ENCODE measurements at regions not wholly inside any gene's neighbourhood (a gene's known extent, or its start where the extent isn't known, plus 50 kb on each side); places are given as distances from the start of the nearest gene placed in this dataset.
"Not testable (repeated sequence)": the region's sequence is repeated elsewhere in the genome, so short reads cannot be mapped to it uniquely, and the experiment has no call there.

- H3K4me1 ChIP-seq (ENCODE audit: control insufficient read depth, insufficient read depth, low read length), result no peaks in the 10 kb centered on the region
- H3K27ac ChIP-seq (ENCODE audit: low read length), result no peak overlapping the region
- no peaks in the 10 kb centered on the region for H3K9me3 ChIP-seq (ENCODE audit: control insufficient read depth, low read depth, low read length)
- WGBS (ENCODE audit: insufficient coverage, low lambda C conversion rate), result 100% methylated on average over 1 of the region's 2 CpGs
- no peaks in the 10 kb centered on the region for H3K27me3 ChIP-seq (ENCODE audit: control insufficient read depth, insufficient read depth, low read length)
- H3K36me3 ChIP-seq (ENCODE audit: control insufficient read depth, insufficient read depth, low read length), result no peaks in the 10 kb centered on the region
- no peak overlapping the region for H3K4me3 ChIP-seq (ENCODE audit: low read length)
- no peak for DNase-seq
Observed at GRCh38 chr2:59774821-59775433, 778.5 kb downstream of the BCL11A start.

GRCh38 chr2:59770651-59771050 lies 782.8 kb downstream of the BCL11A start:
- Histone ChIP-seq H3K27ac (ENCODE audit: low read length) (no peak overlapping the region), H3K9me3 (ENCODE audit: control insufficient read depth, low read depth, low read length) (no peaks in the 10 kb centered on the region), H3K4me3 (ENCODE audit: low read length) (no peak overlapping the region), H3K36me3 (ENCODE audit: control insufficient read depth, insufficient read depth, low read length) (no peaks in the 10 kb centered on the region), H3K4me1 (ENCODE audit: control insufficient read depth, insufficient read depth, low read length) (no peaks in the 10 kb centered on the region), H3K27me3 (ENCODE audit: control insufficient read depth, insufficient read depth, low read length) (no peaks in the 10 kb centered on the region)
- WGBS (ENCODE audit: insufficient coverage, low lambda C conversion rate), result 90% methylated on average over 2 of the region's 2 CpGs
- no peak for DNase-seq

GRCh38 chr2:59761966-59762365 lies 791.5 kb downstream of the BCL11A start:
- no peak overlapping the region for H3K4me3 ChIP-seq (ENCODE audit: low read length)
- H3K9me3 ChIP-seq (ENCODE audit: control insufficient read depth, low read depth, low read length), result no peaks in the 10 kb centered on the region
- no peaks in the 10 kb centered on the region for H3K27me3 ChIP-seq (ENCODE audit: control insufficient read depth, insufficient read depth, low read length)
- H3K27ac ChIP-seq (ENCODE audit: low read length), result no peak overlapping the region
- H3K4me1 ChIP-seq (ENCODE audit: control insufficient read depth, insufficient read depth, low read length), result no peaks in the 10 kb centered on the region
- 63% methylated on average over 1 of the region's 1 CpG for WGBS (ENCODE audit: insufficient coverage, low lambda C conversion rate)
- peak in 1 of 2 donors; percentile 15 for DNase-seq
- no peaks in the 10 kb centered on the region for H3K36me3 ChIP-seq (ENCODE audit: control insufficient read depth, insufficient read depth, low read length)

- H3K4me3 ChIP-seq (ENCODE audit: low read length), result no peak overlapping the region
- no peak for DNase-seq
- no peaks in the 10 kb centered on the region for H3K36me3 ChIP-seq (ENCODE audit: control insufficient read depth, insufficient read depth, low read length)
- no peak overlapping the region for H3K27ac ChIP-seq (ENCODE audit: low read length)
- no peaks in the 10 kb centered on the region for H3K27me3 ChIP-seq (ENCODE audit: control insufficient read depth, insufficient read depth, low read length)
- WGBS (ENCODE audit: insufficient coverage, low lambda C conversion rate), result no CpG with 5 or more reads among the region's 5 CpGs
- no peaks in the 10 kb centered on the region for H3K9me3 ChIP-seq (ENCODE audit: control insufficient read depth, low read depth, low read length)
- no peaks in the 10 kb centered on the region for H3K4me1 ChIP-seq (ENCODE audit: control insufficient read depth, insufficient read depth, low read length)
Observed at GRCh38 chr2:59756150-59756549, 797.3 kb downstream of the BCL11A start.

DNA sequence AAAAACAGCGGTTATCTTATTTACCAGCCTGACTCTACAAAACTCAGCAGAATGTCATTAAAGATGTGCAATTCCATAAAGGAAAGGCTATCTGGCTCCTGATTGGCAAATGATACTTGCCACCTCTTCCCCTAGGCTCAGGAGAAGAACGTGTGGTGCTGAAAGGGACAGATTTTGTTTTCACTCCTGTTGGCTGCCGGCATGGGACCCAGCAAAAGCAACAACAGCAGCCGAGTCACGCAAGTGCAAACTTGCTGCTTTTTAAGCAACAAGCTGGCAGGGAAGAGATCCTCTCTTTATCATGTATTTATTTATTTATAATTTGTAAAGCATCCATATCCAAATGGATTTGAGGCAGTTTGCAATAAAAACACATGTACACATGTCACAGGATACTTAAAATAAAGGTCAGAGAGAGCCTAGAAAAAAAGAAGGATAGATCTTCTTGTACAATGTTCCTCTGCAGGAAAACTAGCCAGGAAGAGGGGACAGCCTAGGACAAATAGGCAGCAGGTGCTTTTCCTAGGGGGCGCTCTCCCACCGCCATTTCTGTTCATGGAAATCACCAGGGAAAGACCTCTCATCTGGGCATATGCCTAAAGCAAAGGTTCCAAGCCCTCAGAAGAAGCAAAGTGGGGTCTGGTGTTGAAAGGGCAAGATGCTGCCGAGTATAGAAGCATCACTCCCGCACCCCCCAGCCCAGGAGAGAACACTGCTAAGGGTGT lies 799.3 kb downstream of the BCL11A start:
- WGBS (ENCODE audit: insufficient coverage, low lambda C conversion rate), result 100% methylated on average over 1 of the region's 9 CpGs
- Histone ChIP-seq H3K9me3 (ENCODE audit: control insufficient read depth, low read depth, low read length) (no peaks in the 10 kb centered on the region), H3K27me3 (ENCODE audit: control insufficient read depth, insufficient read depth, low read length) (no peaks in the 10 kb centered on the region), H3K27ac (ENCODE audit: low read length) (no peak overlapping the region), H3K4me1 (ENCODE audit: control insufficient read depth, insufficient read depth, low read length) (no peaks in the 10 kb centered on the region), H3K4me3 (ENCODE audit: low read length) (no peak overlapping the region), H3K36me3 (ENCODE audit: control insufficient read depth, insufficient read depth, low read length) (no peaks in the 10 kb centered on the region)
- DNase-seq, result no peak

DNA sequence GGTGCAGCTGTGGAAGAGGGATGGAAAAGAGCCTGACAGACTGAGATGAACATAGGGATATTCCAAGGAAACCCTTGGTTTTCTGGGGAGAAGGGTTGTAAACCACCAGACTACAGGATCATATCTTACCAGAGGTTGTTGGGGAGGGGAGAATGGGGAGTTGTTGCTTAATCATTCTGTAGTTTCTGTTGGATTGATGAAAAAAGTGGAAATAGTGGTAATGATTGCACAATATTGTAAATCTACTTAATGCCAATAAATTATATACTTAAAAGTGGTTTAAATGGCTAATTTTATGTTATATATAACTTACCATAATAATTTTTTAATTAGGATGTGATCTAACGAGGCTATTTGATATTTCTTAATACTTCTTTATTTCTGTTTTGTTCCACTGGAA lies 800.9 kb downstream of the BCL11A start:
- Histone ChIP-seq H3K4me1 (ENCODE audit: control insufficient read depth, insufficient read depth, low read length) (no peaks in the 10 kb centered on the region), H3K4me3 (ENCODE audit: low read length) (no peak overlapping the region), H3K27ac (ENCODE audit: low read length) (no peak overlapping the region), H3K9me3 (ENCODE audit: control insufficient read depth, low read depth, low read length) (no peaks in the 10 kb centered on the region), H3K27me3 (ENCODE audit: control insufficient read depth, insufficient read depth, low read length) (no peaks in the 10 kb centered on the region), H3K36me3 (ENCODE audit: control insufficient read depth, insufficient read depth, low read length) (no peaks in the 10 kb centered on the region)
- no peak for DNase-seq
- WGBS (ENCODE audit: insufficient coverage, low lambda C conversion rate), result 89% methylated on average over 1 of the region's 1 CpG

GRCh38 chr2:59752071-59752470 lies 801.4 kb downstream of the BCL11A start:
- Histone ChIP-seq H3K4me1 (ENCODE audit: control insufficient read depth, insufficient read depth, low read length) (no peaks in the 10 kb centered on the region), H3K36me3 (ENCODE audit: control insufficient read depth, insufficient read depth, low read length) (no peaks in the 10 kb centered on the region), H3K27ac (ENCODE audit: low read length) (no peak overlapping the region), H3K9me3 (ENCODE audit: control insufficient read depth, low read depth, low read length) (no peaks in the 10 kb centered on the region), H3K4me3 (ENCODE audit: low read length) (no peak overlapping the region), H3K27me3 (ENCODE audit: control insufficient read depth, insufficient read depth, low read length) (no peaks in the 10 kb centered on the region)
- no peak for DNase-seq
- no CpG with 5 or more reads among the region's 2 CpGs for WGBS (ENCODE audit: insufficient coverage, low lambda C conversion rate)

DNA sequence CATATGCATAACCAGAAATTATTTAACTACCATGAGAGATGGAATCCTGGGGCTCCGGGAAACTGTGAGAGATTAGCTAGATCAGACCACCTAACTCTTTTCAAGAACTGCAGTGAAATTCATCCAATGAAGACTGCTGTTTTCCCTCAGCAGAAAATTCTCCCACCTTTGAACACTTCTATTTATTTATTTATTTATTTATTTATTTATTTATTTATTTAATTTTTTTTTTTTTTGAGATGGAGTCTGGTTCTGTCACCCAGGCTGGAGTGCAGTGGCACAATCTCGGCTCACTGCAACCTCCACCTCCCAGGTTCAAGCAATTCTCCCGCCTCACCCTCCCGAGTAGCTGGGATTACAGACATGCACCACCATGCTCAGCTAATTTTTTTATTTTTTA lies 802.2 kb downstream of the BCL11A start:
- not testable (repeated sequence) for H3K36me3 ChIP-seq (ENCODE audit: control insufficient read depth, insufficient read depth, low read length); H3K27me3 ChIP-seq (ENCODE audit: control insufficient read depth, insufficient read depth, low read length); H3K27ac ChIP-seq (ENCODE audit: low read length); DNase-seq; H3K4me1 ChIP-seq (ENCODE audit: control insufficient read depth, insufficient read depth, low read length); H3K4me3 ChIP-seq (ENCODE audit: low read length); H3K9me3 ChIP-seq (ENCODE audit: control insufficient read depth, low read depth, low read length)
- WGBS (ENCODE audit: insufficient coverage, low lambda C conversion rate), result no CpG with 5 or more reads among the region's 4 CpGs

GRCh38 chr2:59746291-59746690 lies 807.2 kb downstream of the BCL11A start:
- Histone ChIP-seq H3K27ac (ENCODE audit: low read length) (no peak overlapping the region), H3K27me3 (ENCODE audit: control insufficient read depth, insufficient read depth, low read length) (no peaks in the 10 kb centered on the region), H3K9me3 (ENCODE audit: control insufficient read depth, low read depth, low read length) (no peaks in the 10 kb centered on the region), H3K36me3 (ENCODE audit: control insufficient read depth, insufficient read depth, low read length) (no peaks in the 10 kb centered on the region), H3K4me3 (ENCODE audit: low read length) (no peak overlapping the region), H3K4me1 (ENCODE audit: control insufficient read depth, insufficient read depth, low read length) (no peaks in the 10 kb centered on the region)
- no CpG with 5 or more reads among the region's 1 CpG for WGBS (ENCODE audit: insufficient coverage, low lambda C conversion rate)
- no peak for DNase-seq

GRCh38 chr2:59745085-59745484 lies 808.4 kb downstream of the BCL11A start:
- DNase-seq, result no peak
- H3K36me3 ChIP-seq (ENCODE audit: control insufficient read depth, insufficient read depth, low read length), result no peaks in the 10 kb centered on the region
- H3K27ac ChIP-seq (ENCODE audit: low read length), result no peak overlapping the region
- no peaks in the 10 kb centered on the region for H3K4me1 ChIP-seq (ENCODE audit: control insufficient read depth, insufficient read depth, low read length)
- H3K9me3 ChIP-seq (ENCODE audit: control insufficient read depth, low read depth, low read length), result no peaks in the 10 kb centered on the region
- no CpG with 5 or more reads among the region's 1 CpG for WGBS (ENCODE audit: insufficient coverage, low lambda C conversion rate)
- no peak overlapping the region for H3K4me3 ChIP-seq (ENCODE audit: low read length)
- no peaks in the 10 kb centered on the region for H3K27me3 ChIP-seq (ENCODE audit: control insufficient read depth, insufficient read depth, low read length)

DNA sequence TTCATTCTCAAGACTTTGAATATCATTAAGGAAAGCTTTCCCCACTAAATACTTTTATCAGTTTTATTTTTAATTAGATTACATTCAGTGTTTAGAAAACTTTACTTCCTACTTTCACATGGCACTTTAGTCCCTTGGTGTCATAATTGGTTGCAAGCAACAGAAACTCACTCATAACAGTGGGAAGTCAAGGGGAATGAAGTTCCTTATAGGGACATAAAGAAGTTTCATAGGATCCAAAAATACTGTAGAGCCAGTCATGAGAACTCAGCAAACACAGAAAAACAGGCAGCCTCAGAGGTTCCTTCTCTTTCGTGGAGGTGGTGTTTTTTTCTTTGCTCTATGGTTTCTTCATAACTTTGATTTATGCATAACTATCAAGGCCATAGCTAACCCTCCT lies 809.0 kb downstream of the BCL11A start:
- H3K4me3 ChIP-seq (ENCODE audit: low read length), result no peak overlapping the region
- no peaks in the 10 kb centered on the region for H3K4me1 ChIP-seq (ENCODE audit: control insufficient read depth, insufficient read depth, low read length)
- 100% methylated on average over 1 of the region's 1 CpG for WGBS (ENCODE audit: insufficient coverage, low lambda C conversion rate)
- no peaks in the 10 kb centered on the region for H3K36me3 ChIP-seq (ENCODE audit: control insufficient read depth, insufficient read depth, low read length)
- no peak for DNase-seq
- H3K9me3 ChIP-seq (ENCODE audit: control insufficient read depth, low read depth, low read length), result no peaks in the 10 kb centered on the region
- H3K27me3 ChIP-seq (ENCODE audit: control insufficient read depth, insufficient read depth, low read length), result no peaks in the 10 kb centered on the region
- H3K27ac ChIP-seq (ENCODE audit: low read length), result no peak overlapping the region

Measured in large intestine (tissue), 3 donors.